ENCODE measurements at regions not wholly inside any gene's neighbourhood (a gene's known extent, or its start where the extent isn't known, plus 50 kb on each side); places are given as distances from the start of the nearest gene placed in this dataset.
"Not testable (repeated sequence)": the region's sequence is repeated elsewhere in the genome, so short reads cannot be mapped to it uniquely, and the experiment has no call there.

GRCh38 chr6:126821706-126822105, 296.8 kb upstream of the RSPO3 start:
- no peak for ATAC-seq

GRCh38 chr6:126824226-126824625, 294.2 kb upstream of the RSPO3 start:
- no peak for ATAC-seq

DNA sequence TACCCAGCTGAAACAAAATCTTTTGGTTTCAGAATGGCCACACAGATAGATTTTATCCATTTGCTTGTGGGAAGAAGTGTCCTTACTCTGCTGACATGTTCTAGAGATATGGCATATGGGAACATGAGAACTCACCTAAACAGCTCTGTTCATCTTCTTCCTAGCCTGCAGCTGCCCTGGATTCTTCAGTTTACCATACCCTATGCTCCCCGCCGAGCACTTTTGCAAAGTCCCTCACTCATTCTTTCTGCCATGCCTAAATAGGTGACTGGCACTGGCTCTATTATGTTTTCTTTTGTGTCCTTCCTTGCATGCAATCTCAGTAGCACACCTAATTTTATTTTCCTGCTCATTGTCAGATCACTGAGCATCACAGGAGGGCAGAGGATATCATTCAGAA, 293.7 kb upstream of the RSPO3 start:
- ATAC-seq: no peak

GRCh38 chr6:126826166-126826714, 292.2 kb upstream of the RSPO3 start:
- ATAC-seq: no peak

DNA sequence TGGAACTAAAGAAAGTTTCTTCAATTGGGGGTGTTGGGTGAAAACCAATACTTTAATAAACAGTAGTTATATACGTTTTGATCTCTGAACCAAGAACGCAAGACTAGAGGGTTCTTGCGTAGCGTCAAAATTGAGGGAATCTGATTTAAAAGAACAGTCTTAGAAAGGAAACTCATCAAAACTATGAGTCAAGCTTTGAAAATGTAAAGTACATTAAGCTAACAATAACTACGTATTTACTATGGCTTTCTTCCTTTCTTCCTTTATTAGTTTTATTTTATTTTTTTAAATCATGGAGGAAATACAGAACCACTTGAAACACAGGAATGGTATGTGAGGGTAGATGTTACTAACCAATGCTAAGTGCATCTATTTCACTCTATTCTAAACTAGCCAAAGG, 287.0 kb upstream of the RSPO3 start:
- ATAC-seq: no peak

GRCh38 chr6:126842769-126843168, 275.7 kb upstream of the RSPO3 start:
- ATAC-seq: no peak

GRCh38 chr6:126848119-126848518, 270.4 kb upstream of the RSPO3 start:
- ATAC-seq: no peak

DNA sequence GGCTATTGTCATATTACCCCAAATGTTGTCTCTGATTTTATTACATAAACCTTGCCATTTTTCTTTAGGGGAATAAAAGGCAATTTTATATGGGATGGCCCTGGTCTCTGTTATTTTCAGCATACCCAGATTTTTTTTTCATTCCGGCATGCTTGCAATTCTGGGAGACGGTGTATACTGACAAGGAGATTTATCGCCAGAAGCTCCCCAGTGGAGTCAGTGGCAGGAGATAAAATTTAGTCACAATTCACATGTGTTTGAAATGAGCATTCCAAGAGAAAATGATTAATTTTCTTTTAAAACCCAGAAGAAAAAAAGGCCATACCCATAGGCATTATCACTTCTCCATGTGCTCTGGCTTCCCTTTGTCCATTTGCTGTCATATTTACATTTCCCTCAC, 250.8 kb upstream of the RSPO3 start:
- no peak for ATAC-seq

GRCh38 chr6:126873351-126873750, 245.1 kb upstream of the RSPO3 start:
- no peak for ATAC-seq

DNA sequence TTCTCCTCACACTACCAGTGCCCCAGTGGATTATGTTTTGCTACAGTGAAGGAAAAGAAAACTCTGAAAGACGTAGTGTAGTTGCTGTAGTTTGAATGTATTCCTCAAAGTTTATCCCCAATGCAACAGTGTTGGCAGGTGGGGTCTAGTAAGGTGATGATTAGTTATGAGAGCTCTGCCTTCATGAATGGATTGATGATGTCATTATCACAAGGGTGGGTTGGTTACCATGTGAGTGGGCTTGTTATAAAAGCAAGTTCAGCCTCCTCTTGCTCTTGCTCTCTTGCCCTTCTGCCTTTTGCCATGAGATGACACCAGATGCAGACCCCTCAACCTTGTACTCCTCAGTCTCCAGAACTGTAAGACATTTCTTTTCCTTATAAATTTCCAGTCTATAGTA, 244.7 kb upstream of the RSPO3 start:
- ATAC-seq: no peak

GRCh38 chr6:126876446-126876845, 242.0 kb upstream of the RSPO3 start:
- ATAC-seq: no peak

DNA sequence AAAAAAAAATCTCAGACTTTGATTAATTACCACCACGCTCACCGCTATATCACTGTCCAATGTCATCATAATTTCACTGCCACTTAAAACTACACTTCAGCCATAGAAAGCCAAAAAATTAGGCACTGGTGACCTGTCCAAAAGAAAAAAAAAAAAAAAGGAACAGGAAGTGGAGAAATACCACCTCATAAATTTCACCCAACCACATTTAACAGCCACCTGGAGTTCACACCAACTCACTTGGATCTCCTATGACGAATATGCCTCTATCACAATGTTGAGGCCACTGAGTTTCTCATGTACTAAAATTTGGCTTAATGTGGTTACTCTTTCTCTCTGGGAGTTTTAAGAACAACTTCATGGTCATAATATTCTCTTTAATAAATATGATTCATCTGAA, 237.5 kb upstream of the RSPO3 start:
- ATAC-seq: no peak

- no peak for ATAC-seq
Measured at GRCh38 chr6:126886106-126886505, 232.4 kb upstream of the RSPO3 start.

GRCh38 chr6:126888727-126889725, 229.4 kb upstream of the RSPO3 start:
- no peak for ATAC-seq

DNA sequence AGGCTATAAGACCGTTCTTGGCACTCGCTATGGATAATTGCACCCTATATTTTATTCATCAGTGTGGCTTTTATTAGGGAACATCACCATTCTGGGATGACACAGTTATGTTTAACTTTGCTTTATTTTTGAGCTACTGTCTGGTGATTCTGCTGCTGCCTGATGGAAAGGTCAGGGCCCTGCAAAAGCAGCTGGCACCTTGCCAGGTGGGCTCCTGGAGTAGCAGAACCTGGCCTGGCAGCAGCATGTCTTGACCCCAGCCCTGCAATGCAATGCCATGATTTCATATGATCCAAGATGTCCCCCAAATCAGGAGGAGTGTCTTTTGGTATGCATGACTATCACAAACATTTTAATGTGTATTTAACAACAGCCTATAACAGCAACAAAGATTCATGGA, 228.4 kb upstream of the RSPO3 start:
- ATAC-seq: no peak

DNA sequence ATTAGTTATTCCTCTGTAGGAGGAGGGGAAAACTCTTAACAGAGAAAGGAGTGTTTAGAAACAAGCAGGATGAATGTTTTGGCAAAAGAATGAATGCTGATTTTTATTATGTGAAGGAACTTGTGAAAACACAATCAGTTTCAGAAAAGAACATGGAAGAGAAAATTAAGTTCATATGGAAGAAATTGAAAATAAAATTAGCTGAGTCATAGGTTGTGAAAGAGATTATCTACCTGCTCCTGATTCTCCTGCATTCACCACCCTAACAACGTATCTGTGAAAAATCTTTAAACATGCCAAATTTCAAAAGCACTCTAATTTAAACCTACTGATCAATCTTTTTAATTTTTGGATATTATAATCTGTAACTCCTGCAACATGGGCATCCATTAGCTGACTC, 227.3 kb upstream of the RSPO3 start:
- ATAC-seq: no peak

DNA sequence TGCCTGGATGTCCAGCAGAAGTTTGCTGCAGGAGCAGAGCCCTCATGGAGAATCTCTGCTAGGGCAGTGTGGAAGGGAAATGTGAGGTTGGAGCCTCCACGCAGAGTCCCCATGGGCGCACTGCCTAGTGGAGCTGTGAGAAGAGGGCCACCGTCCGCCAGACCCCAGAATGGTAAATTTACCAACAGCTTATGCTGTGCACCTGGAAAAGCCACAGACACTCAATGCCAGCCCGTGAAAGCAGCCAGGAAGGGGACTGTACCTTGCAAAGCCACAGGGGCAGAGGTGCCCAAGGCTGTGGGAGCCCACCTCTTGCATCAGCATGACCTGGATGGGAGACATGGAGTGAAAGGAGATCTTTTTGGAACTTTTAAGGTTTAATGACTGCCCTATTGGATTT, 225.6 kb upstream of the RSPO3 start:
- ATAC-seq: not testable (repeated sequence)

DNA sequence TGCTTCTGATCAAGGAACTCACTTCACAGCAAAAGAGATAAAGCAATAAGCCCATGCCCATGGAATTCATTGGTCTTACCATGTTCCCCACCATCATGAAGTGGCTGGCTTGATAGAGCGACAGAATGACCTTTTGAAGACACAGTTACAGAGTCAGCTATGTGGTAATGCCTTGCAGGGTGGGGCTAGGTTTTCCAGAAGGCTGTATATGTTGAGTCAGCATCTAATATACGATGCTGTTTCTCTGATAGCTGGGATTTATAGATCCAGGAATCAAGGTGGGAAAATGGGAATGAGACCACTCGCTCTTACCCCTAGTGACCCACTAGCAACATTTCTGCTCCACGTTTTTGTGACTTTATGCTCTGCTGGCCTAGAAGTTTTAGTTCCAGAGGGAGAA, 220.7 kb upstream of the RSPO3 start:
- no peak for ATAC-seq

GRCh38 chr6:126904176-126904575, 214.3 kb upstream of the RSPO3 start:
- ATAC-seq: no peak

DNA sequence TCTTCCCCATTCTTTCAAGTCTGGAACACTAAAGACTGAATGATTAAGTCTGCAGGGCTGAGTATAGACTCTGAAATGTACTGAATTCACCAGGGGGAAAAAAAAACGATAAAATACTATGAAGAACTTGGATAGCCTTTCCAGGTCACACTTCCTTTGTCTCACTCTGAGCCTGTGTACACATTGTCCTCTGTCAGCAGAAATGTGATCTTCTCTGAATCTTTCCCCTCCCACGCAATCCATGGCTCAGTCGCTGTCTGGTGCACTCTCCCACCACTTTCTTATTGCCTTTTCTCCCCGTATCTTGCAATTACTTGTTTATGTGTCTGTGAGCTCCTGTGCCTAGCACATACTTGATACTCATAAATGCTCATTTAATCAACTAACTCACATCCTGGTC, 212.6 kb upstream of the RSPO3 start:
- ATAC-seq: no peak

GRCh38 chr6:126907312-126907711, 211.2 kb upstream of the RSPO3 start:
- ATAC-seq: no peak

- no peak for ATAC-seq
Measured at GRCh38 chr6:126907996-126908395, 210.5 kb upstream of the RSPO3 start.

GRCh38 chr6:126909493-126909892, 209.0 kb upstream of the RSPO3 start:
- no peak for ATAC-seq

DNA sequence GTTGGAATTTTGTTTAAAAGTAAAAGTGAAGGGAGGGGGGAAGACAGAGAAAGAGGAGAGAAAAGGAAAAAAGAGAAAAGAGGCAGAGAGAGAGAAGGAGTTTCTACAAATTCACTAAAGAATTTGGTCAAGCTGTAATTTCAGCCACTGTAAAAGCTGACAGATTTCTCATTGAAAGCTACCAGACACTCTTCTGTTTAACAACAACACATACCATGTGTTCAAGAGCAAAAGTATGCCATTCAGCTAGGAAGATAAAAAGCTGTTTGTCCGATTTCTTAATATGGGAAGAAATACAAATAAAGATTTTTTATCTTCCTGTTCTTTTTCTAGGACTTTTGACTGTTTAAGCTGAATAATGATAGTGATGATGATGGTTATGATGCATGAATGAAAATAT, 204.8 kb upstream of the RSPO3 start:
- no peak for ATAC-seq

Data from esophagus mucosa (tissue), 1 donor.